ENCODE measurements at regions not wholly inside any gene's neighbourhood (a gene's known extent, or its start where the extent isn't known, plus 50 kb on each side); places are given as distances from the start of the nearest gene placed in this dataset.

DNA sequence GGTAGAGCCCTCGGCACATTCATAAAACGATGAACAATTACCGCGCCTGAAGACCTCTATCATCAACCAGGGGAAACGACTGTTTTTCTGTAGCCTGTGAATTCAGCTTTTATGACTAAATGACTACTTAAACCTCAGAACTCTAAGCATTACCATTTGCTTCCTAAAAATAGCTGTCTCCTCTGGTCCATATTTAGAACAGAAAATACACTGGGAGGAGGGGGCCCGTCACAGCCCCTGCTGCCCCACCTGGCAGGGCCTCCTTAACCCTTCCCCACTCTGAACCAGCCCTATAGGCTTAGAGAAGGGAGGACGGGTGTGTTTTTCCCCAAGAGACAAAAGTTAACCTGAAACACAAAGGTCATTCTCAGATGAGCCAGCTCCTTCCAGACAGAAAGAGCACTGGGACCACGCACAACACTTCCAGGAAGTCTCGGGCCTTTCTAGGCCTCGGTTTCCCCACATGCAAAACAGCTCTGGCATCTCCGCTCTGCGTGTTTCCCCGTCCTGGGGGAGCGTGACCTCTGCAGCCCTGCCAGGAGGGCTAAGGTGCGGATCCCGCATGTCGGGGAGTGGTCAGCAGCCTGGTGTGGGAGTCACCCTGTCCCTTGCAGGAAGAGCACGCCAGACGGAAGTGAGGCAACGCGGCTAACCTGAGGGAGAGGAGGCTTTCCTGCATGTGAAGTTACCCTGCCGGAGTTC lies 193.9 kb downstream of the DLL1 start:
- Histone ChIP-seq H3K9me3 (ENCODE audit: control insufficient read depth, low read length) (no peaks in the 10 kb centered on the region), H3K27me3 (ENCODE audit: control insufficient read depth in 1 of 2, insufficient read depth in 2 of 2, low read length in 1 of 2) (no peaks in the 10 kb centered on the region), H3K4me1 (ENCODE audit: control insufficient read depth in 1 of 2, insufficient read depth in 2 of 2, low read length in 2 of 2) (no peaks in the 10 kb centered on the region), H3K27ac (ENCODE audit: low read depth in 1 of 2, low read length in 2 of 2) (peak overlapping the region in 1 of 2 donors; percentile 23), H3K36me3 (ENCODE audit: control insufficient read depth in 1 of 2, insufficient read depth in 2 of 2, low read length in 1 of 2) (no peaks in the 10 kb centered on the region), H3K4me3 (ENCODE audit: low read length in 2 of 2) (no peak overlapping the region)
- WGBS, 2 donors: 48 to 51% methylated on average over 22 of the region's 22 CpGs
- DNase-seq (peak; percentile 37 to 42), ATAC-seq (ENCODE audit: low FRiP score) (peak; percentile 6)
- intact Hi-C loops (cut with DNase I): no loop called here

DNA sequence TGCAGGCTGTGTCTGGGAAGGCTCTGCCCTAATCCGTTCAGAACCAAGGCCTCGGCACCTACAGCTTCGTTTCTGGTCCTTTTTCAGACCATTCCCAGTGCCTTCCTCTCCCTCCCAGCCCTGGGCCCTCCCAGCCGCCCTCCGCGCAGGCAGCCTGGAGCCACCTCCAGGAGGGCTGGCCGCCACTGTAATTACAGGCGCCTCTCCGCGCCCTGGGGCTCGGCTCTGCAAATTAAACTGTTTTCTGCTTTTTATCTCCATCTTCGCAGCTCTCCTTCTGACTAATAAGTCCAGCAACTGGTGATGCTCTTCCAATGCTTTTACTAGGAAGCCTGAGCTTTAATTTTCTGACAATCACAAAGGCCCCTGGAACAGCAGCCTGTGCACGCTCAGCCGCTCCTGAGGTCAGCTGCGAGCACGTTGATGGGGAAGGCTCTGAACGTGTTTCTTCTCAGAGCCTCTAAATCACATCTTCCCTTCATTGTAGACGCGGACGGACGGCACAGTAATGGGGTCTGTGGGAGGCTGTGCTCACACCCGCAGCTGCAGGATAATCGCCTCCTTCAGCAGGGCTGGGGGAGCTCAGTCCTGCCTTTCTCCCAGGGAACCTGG lies 194.6 kb downstream of the DLL1 start:
- peak; percentile 36 for ATAC-seq (ENCODE audit: low FRiP score)
- Histone ChIP-seq H3K36me3 (ENCODE audit: control insufficient read depth in 1 of 2, insufficient read depth in 2 of 2, low read length in 1 of 2) (no peaks in the 10 kb centered on the region), H3K27ac (ENCODE audit: low read depth in 1 of 2, low read length in 2 of 2) (peak overlapping the region; percentile 23 to 60), H3K9me3 (ENCODE audit: control insufficient read depth, low read length) (no peaks in the 10 kb centered on the region), H3K4me1 (ENCODE audit: control insufficient read depth in 1 of 2, insufficient read depth in 2 of 2, low read length in 2 of 2) (no peaks in the 10 kb centered on the region), H3K27me3 (ENCODE audit: control insufficient read depth in 1 of 2, insufficient read depth in 2 of 2, low read length in 1 of 2) (no peaks in the 10 kb centered on the region), H3K4me3 (ENCODE audit: low read length in 2 of 2) (no peak overlapping the region)
- 16% methylated on average over 23 of the region's 23 CpGs for WGBS, 2 donors
- peak; percentile 42 to 74 for DNase-seq
- intact Hi-C loops (cut with DNase I): no loop called here

- Histone ChIP-seq H3K27ac (ENCODE audit: low read depth in 1 of 2, low read length in 2 of 2) (peak overlapping the region in 1 of 2 donors; percentile 60), H3K36me3 (ENCODE audit: control insufficient read depth in 1 of 2, insufficient read depth in 2 of 2, low read length in 1 of 2) (no peaks in the 10 kb centered on the region), H3K4me3 (ENCODE audit: low read length in 2 of 2) (no peak overlapping the region), H3K27me3 (ENCODE audit: control insufficient read depth in 1 of 2, insufficient read depth in 2 of 2, low read length in 1 of 2) (no peaks in the 10 kb centered on the region), H3K9me3 (ENCODE audit: control insufficient read depth, low read length) (no peaks in the 10 kb centered on the region), H3K4me1 (ENCODE audit: control insufficient read depth in 1 of 2, insufficient read depth in 2 of 2, low read length in 2 of 2) (no peaks in the 10 kb centered on the region)
- DNase-seq (peak; percentile 46 to 74), ATAC-seq (ENCODE audit: low FRiP score) (no peak)
- WGBS, 2 donors: 71 to 79% methylated on average over 19 to 21 of the region's 21 CpGs
- intact Hi-C loops (cut with DNase I): no loop called here
These were observed 195.5 kb downstream of the DLL1 start for GRCh38 chr6:170095273-170095981.

DNA sequence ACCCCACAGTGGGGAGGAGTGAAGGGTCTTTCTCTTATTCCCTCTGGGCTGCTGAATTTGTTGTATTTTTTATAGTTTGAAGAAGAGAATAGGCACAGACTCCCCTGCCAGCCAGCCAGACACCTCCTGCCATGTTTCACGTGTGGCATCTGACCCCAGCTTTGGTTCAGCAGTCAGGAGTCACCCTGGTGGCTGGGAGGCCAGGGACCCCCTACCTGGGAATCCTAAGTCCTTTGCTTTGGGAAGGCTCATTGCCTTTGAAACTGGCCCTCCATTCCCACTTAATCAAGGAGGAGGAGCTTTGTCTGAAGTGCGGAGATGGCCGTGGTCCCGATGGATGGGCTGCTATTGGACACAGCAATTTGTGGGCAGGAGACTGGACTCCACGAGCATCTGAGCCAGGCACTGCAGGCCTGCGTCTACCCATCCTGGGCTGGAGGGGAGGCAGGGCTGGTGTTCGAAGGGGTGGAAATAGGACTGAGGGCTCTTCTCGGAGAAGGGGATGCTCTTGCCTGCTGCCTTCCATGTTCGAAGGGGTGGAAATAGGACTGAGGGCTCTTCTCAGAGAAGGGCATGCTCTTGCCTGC lies 196.1 kb downstream of the DLL1 start:
- ATAC-seq (ENCODE audit: low FRiP score): no peak
- Histone ChIP-seq H3K4me3 (ENCODE audit: low read length in 2 of 2) (no peak overlapping the region), H3K36me3 (ENCODE audit: control insufficient read depth in 1 of 2, insufficient read depth in 2 of 2, low read length in 1 of 2) (no peaks in the 10 kb centered on the region), H3K9me3 (ENCODE audit: control insufficient read depth, low read length) (no peaks in the 10 kb centered on the region), H3K4me1 (ENCODE audit: control insufficient read depth in 1 of 2, insufficient read depth in 2 of 2, low read length in 2 of 2) (no peaks in the 10 kb centered on the region), H3K27ac (ENCODE audit: low read depth in 1 of 2, low read length in 2 of 2) (no peak overlapping the region), H3K27me3 (ENCODE audit: control insufficient read depth in 1 of 2, insufficient read depth in 2 of 2, low read length in 1 of 2) (no peaks in the 10 kb centered on the region)
- peak in 1 of 2 donors; percentile 63 for DNase-seq
- 92% methylated on average over 9 of the region's 9 CpGs for WGBS, 2 donors
- intact Hi-C loops (cut with DNase I): no loop called here

DNA sequence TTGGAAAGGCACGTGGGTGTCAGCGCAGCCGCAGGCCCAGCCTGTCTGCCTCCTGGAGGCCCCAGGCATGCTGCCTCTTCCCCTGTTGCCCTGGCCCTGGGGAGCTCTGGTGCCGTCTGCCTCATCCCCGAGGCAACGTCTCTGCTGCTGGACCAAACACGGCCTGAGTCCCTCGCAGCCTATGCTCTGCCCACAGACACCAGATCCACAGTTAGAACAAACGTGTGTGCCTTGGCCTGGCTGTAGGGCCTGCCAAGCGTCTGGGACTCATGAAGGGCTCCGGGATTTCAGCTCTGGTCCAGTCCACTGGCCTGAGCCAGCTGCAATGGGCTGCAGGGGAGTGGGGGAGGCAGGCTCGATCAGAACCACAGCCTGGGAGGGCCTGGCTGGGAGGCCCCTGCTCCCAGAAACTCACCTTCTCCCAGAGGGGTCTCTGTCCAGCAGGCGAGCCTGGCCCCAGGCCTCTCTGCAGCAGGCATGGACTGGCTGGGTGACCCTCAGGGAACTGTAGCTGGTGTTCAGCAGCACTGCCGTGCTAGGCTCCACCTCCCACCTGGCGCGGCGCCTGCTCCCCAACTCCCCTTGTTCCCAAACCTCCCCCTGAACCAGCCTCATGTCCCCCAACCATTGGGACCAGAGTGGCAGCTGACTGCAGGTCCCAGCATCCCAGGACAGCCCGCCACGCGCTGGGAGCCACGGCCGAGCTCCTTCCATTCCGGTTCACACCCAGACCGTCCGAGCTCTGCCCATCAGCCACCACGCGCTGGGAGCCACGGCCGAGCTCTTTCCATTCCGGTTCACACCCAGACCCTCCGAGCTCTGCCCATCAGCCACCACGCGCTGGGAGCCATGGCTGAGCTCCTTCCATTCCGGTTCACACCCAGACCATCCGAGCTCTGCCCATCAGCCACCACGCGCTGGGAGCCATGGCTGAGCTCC lies 197.0 kb downstream of the DLL1 start:
- no peaks in the 10 kb centered on the region for H3K4me1 ChIP-seq (ENCODE audit: control insufficient read depth in 1 of 2, insufficient read depth in 2 of 2, low read length in 2 of 2)
- ATAC-seq (ENCODE audit: low FRiP score) (no peak), DNase-seq (peak; percentile 36 to 69)
- intact Hi-C loops (cut with DNase I): no loop called here
- no peak overlapping the region for H3K27ac ChIP-seq (ENCODE audit: low read depth in 1 of 2, low read length in 2 of 2)
- no peaks in the 10 kb centered on the region for H3K36me3 ChIP-seq (ENCODE audit: control insufficient read depth in 1 of 2, insufficient read depth in 2 of 2, low read length in 1 of 2)
- H3K4me3 ChIP-seq (ENCODE audit: low read length in 2 of 2): no peak overlapping the region
- H3K9me3 ChIP-seq (ENCODE audit: control insufficient read depth, low read length): no peaks in the 10 kb centered on the region
- WGBS, 2 donors: 73 to 78% methylated on average over 34 to 37 of the region's 37 CpGs
- no peaks in the 10 kb centered on the region for H3K27me3 ChIP-seq (ENCODE audit: control insufficient read depth in 1 of 2, insufficient read depth in 2 of 2, low read length in 1 of 2)

DNA sequence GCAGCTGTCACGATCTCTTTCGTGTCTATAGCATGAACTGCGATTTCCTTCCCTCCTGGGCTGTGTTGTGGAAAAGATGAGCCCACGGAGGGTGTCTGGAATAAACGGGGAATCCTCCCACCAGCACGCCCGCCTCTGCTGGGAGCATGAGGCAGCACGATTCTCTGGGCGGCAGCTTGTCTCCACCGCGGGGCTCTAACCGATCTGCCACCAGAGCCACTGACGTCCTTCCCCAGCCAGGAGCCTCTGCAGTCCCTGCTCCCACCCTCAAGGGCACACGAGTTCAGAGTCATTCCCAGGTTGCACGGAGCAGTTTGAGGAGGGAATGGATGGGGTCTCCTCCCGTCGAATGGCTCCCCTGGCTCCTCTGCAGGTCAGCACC lies 197.6 kb downstream of the DLL1 start:
- H3K27me3 ChIP-seq (ENCODE audit: control insufficient read depth in 1 of 2, insufficient read depth in 2 of 2, low read length in 1 of 2): no peaks in the 10 kb centered on the region
- no peaks in the 10 kb centered on the region for H3K4me1 ChIP-seq (ENCODE audit: control insufficient read depth in 1 of 2, insufficient read depth in 2 of 2, low read length in 2 of 2)
- DNase-seq (peak; percentile 29 to 53), ATAC-seq (ENCODE audit: low FRiP score) (no peak)
- intact Hi-C loops (cut with DNase I): no loop called here
- H3K36me3 ChIP-seq (ENCODE audit: control insufficient read depth in 1 of 2, insufficient read depth in 2 of 2, low read length in 1 of 2): no peaks in the 10 kb centered on the region
- no peaks in the 10 kb centered on the region for H3K9me3 ChIP-seq (ENCODE audit: control insufficient read depth, low read length)
- H3K27ac ChIP-seq (ENCODE audit: low read depth in 1 of 2, low read length in 2 of 2): no peak overlapping the region
- no peak overlapping the region for H3K4me3 ChIP-seq (ENCODE audit: low read length in 2 of 2)
- WGBS, 2 donors: 89 to 90% methylated on average over 17 of the region's 17 CpGs

- WGBS, 2 donors: 83 to 90% methylated on average over 15 of the region's 15 CpGs
- no peak for ATAC-seq (ENCODE audit: low FRiP score)
- Histone ChIP-seq H3K9me3 (ENCODE audit: control insufficient read depth, low read length) (no peaks in the 10 kb centered on the region), H3K4me1 (ENCODE audit: control insufficient read depth in 1 of 2, insufficient read depth in 2 of 2, low read length in 2 of 2) (no peaks in the 10 kb centered on the region), H3K27ac (ENCODE audit: low read depth in 1 of 2, low read length in 2 of 2) (no peak overlapping the region), H3K4me3 (ENCODE audit: low read length in 2 of 2) (no peak overlapping the region), H3K36me3 (ENCODE audit: control insufficient read depth in 1 of 2, insufficient read depth in 2 of 2, low read length in 1 of 2) (no peaks in the 10 kb centered on the region), H3K27me3 (ENCODE audit: control insufficient read depth in 1 of 2, insufficient read depth in 2 of 2, low read length in 1 of 2) (no peaks in the 10 kb centered on the region)
- intact Hi-C loops (cut with DNase I): no loop called here
- peak in 1 of 2 donors; percentile 52 for DNase-seq
These were observed 198.1 kb downstream of the DLL1 start for GRCh38 chr6:170092826-170093225.
